Nephron progenitor cell (in vitro differentiated cells): ENCODE measurements at regions not wholly inside any gene's neighbourhood (a gene's known extent, or its start where the extent isn't known, plus 50 kb on each side); places are given as distances from the start of the nearest gene placed in this dataset.
A peak's percentile ranks its signal among the peaks of the same experiment; 100 is the strongest.

Experiments used
- DNase-seq: peaks from one replicate; pipeline ENCODE4 v3.0.0; 2021
- H3K27ac Mint-ChIP-seq: 2 replicates; pipeline ENCODE4 v1.8.0; 2021; ENCODE audit warnings: mild to moderate bottlenecking, moderate library complexity, mixed read lengths
- H3K27me3 Mint-ChIP-seq: 2 replicates; pipeline ENCODE4 v1.8.0; 2021; ENCODE audit warnings: mild to moderate bottlenecking, low read depth, mixed read lengths; ENCODE audit not compliant: poor library complexity
- H3K36me3 Mint-ChIP-seq: 2 replicates; pipeline ENCODE4 v1.8.0; 2021; ENCODE audit warnings: low read depth, mixed read lengths
- H3K4me1 Mint-ChIP-seq: 2 replicates; pipeline ENCODE4 v1.8.0; 2021; ENCODE audit warnings: mixed read lengths
- H3K4me3 Mint-ChIP-seq: 2 replicates; pipeline ENCODE4 v1.8.0; 2021; ENCODE audit warnings: mild to moderate bottlenecking, moderate library complexity, mixed read lengths
- H3K9me3 Mint-ChIP-seq: 2 replicates; pipeline ENCODE4 v1.8.0; 2021; ENCODE audit warnings: mild to moderate bottlenecking, moderate library complexity, mixed read lengths
- CTCF ChIP-seq: fragments of 200-600 bp; sonication (generic); IDR thresholded peaks from 2 replicates; pipeline ENCODE4 v1.5.0; 2021; ENCODE audit warnings: antibody characterized with exemption

DNA sequence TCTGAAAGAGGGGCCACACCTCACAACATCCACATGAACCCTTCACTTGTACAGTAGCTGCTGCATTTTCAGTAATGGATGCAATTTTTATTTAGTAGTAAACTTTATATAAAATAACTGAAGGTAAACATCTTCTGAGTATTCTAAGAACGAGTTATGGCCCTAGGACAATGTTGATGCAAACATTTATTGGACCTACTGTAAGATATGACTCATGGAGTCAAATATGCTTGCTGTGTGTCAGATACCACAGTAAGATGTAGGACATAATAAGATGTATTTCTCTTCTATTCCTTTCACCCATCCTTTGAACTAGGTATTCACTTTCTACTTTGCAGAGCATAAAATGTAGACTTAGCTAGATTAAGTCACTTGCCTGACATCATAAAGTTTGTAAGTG lies 87.6 kb downstream of the TEX13C start:
- no peaks in the 10 kb centered on the region for H3K27me3 Mint-ChIP-seq

DNA sequence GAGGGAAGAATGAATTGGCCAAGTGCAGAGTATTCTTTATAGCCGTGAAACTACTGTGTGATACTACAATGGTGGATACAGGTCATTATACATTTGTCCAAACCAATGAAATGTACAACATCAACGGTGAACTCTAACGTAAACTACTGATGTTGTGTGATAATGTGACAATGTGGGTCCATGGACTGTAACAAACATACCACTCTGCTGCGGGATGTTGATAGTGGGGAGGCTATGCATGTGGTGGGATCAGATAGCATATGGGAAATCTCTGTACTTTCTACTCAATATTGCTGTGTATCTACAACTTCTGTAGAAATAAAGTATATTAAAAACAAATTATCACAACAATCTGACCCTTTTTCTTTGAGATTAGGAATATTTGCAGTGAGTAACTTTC lies 101.1 kb downstream of the TEX13C start:
- no peaks in the 10 kb centered on the region for H3K27me3 Mint-ChIP-seq
- H3K27ac Mint-ChIP-seq: no peak overlapping the region
- DNase-seq: no peak
- no peak overlapping the region for H3K4me3 Mint-ChIP-seq
- H3K36me3 Mint-ChIP-seq: no peaks in the 10 kb centered on the region
- H3K4me1 Mint-ChIP-seq: peaks cover 10% of the 10 kb centered on the region
- H3K9me3 Mint-ChIP-seq: no peaks in the 10 kb centered on the region
- no peak for TF ChIP-seq CTCF

More for the DNA sequence above, 87.6 kb downstream of the TEX13C start:
- no peak for TF ChIP-seq CTCF
- Mint-ChIP-seq H3K36me3 (peaks cover 9% of the 10 kb centered on the region), H3K9me3 (peaks cover 4% of the 10 kb centered on the region), H3K4me1 (peaks cover 5% of the 10 kb centered on the region), H3K27ac (no peak overlapping the region), H3K4me3 (no peak overlapping the region)
- no peak for DNase-seq

DNA sequence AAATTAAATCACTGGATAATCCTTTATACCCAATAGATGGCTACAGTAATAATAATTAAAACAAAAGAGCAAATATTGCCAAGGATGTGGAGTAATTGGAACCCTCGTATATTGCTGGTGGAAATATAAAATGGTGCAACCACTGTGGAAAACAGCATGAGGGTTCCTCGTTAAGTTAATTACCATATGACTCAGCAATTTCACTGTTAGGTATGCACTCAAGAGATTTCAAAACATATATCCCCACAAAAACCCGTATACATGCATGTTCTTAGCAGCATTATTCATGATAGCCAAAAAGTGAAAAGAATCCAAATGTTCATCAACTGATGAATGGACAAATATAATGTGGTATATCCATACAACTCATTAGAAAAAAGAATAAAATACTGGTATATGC lies 103.3 kb downstream of the TEX13C start:
- Mint-ChIP-seq H3K4me3 (no peak overlapping the region), H3K36me3 (no peaks in the 10 kb centered on the region), H3K4me1 (peaks cover 10% of the 10 kb centered on the region), H3K27me3 (no peaks in the 10 kb centered on the region), H3K9me3 (no peaks in the 10 kb centered on the region), H3K27ac (no peak overlapping the region)
- TF ChIP-seq CTCF: no peak
- no peak for DNase-seq

- no peak overlapping the region for H3K27ac Mint-ChIP-seq
- TF ChIP-seq CTCF: no peak
- DNase-seq: no peak
- H3K9me3 Mint-ChIP-seq: no peaks in the 10 kb centered on the region
- H3K36me3 Mint-ChIP-seq: no peaks in the 10 kb centered on the region
- H3K4me1 Mint-ChIP-seq: peaks cover 10% of the 10 kb centered on the region
- no peak overlapping the region for H3K4me3 Mint-ChIP-seq
- H3K27me3 Mint-ChIP-seq: no peaks in the 10 kb centered on the region
Measured at GRCh38 chrX:125424536-125424935, 104.9 kb downstream of the TEX13C start.

DNA sequence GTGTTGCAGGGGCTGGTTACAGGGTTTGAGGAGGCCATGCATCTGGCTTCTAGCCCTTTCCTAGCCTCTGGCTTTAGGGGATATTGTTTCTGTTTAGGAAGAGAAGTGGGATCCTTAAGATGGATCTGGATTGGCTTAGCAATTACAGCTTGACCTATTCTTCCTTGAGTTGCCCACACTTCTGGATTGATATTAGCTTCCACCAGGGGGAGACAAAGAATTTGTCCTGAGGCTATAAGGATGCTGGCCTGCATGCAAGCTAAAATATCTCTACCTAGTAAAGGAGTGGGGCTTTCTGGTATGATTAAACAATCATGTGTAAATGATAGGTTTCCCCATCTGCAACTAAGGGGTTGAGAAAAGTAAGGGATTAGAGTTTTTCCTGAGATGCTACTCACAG lies 117.2 kb downstream of the TEX13C start:
- H3K4me3 Mint-ChIP-seq: no peak overlapping the region
- TF ChIP-seq CTCF: peak; percentile 43
- H3K9me3 Mint-ChIP-seq: peaks cover 61% of the 10 kb centered on the region
- H3K27ac Mint-ChIP-seq: no peak overlapping the region
- no peaks in the 10 kb centered on the region for H3K27me3 Mint-ChIP-seq
- H3K4me1 Mint-ChIP-seq: no peaks in the 10 kb centered on the region
- DNase-seq: peak; percentile 4
- peaks cover 61% of the 10 kb centered on the region for H3K36me3 Mint-ChIP-seq

- H3K27me3 Mint-ChIP-seq: no peaks in the 10 kb centered on the region
Measured at GRCh38 chrX:125439194-125439849, 119.7 kb downstream of the TEX13C start.

More at GRCh38 chrX:125439194-125439849, 119.7 kb downstream of the TEX13C start:
- Mint-ChIP-seq H3K9me3 (peaks cover 53% of the 10 kb centered on the region), H3K36me3 (peaks cover 53% of the 10 kb centered on the region), H3K27ac (no peak overlapping the region), H3K4me1 (no peaks in the 10 kb centered on the region), H3K4me3 (no peak overlapping the region)
- no peak for TF ChIP-seq CTCF
- DNase-seq: no peak
